HepG2 (cell line): ENCODE measurements at regions not wholly inside any gene's neighbourhood (a gene's known extent, or its start where the extent isn't known, plus 50 kb on each side); places are given as distances from the start of the nearest gene placed in this dataset.
"Not testable (repeated sequence)": the region's sequence is repeated elsewhere in the genome, so short reads cannot be mapped to it uniquely, and the experiment has no call there.

Experiments
- ATAC-seq: fragments of 200-7000 bp; cut with Tn5 transposase; 3 replicates; pipeline ENCODE4 v1.9.1; 2020; ENCODE audit warnings: mild to moderate bottlenecking, moderate library complexity
- BruUV-seq: library from RNA; stranded (reverse); fragments of 400-500 nt; replicated peaks from 2 replicates; lab custom pipeline; 2021; lab: Mats Ljungman, UMichigan
- CTCF ChIA-PET: fragments of 300-600 bp; formaldehyde crosslinking; extraction: SDS; loops from one replicate; lab custom pipeline; 2021; ENCODE audit warnings: low total read pairs, inconsistent platforms, low intra/inter-chr PET ratio; lab: Yijun Ruan, JAX
- POLR2A ChIA-PET: fragments of 350-600 bp; sonication (Branson Sonifier 250); formaldehyde crosslinking; loops from one replicate; lab custom pipeline; 2020; ENCODE audit warnings: antibody characterized with exemption, inconsistent platforms; lab: Yijun Ruan, JAX
- DNase-seq: peaks from one replicate; pipeline ENCODE4 v3.0.0-alpha.2; 2015; ENCODE audit warnings: low spot score
- FAIRE-seq: peaks from 3 replicates; lab custom pipeline; 2011; peaks lifted over from hg19 to GRCh38; lab: Jason Lieb, UNC
- H2AFZ ChIP-seq: one replicate; pipeline ENCODE4 v1.6.1; 2011; ENCODE audit warnings: low read length, inconsistent platforms
- H3K27ac ChIP-seq: fragments of 300-600 bp; 3 replicates; pipeline ENCODE4 v1.8.0; 2011; ENCODE audit warnings: mixed run types, mild to moderate bottlenecking, mixed read lengths, low read length, inconsistent platforms; ENCODE audit not compliant: insufficient read depth; ENCODE audit errors: extremely low read length
- H3K27me3 ChIP-seq, 2 experiments: fragments of 200-600 bp in 1 of 2; 2 replicates in 1 of 2; 3 replicates in 1 of 2; pipeline versions ENCODE4 v1.6.0 to v1.8.0; 2011; ENCODE audit warnings: low read length in 2 of 2, mild to moderate bottlenecking in 2 of 2, moderate library complexity in 2 of 2, inconsistent platforms in 1 of 2; ENCODE audit not compliant: insufficient read depth in 2 of 2, control insufficient read depth in 1 of 2
- H3K36me3 ChIP-seq, 2 experiments: fragments of 200-600 bp in 1 of 2; replicated peaks in 1 of 2; 2 replicates in 1 of 2; 3 replicates in 1 of 2; pipeline versions ENCODE4 v1.5.1 to v1.8.0; 2011; ENCODE audit warnings: low read length in 2 of 2, inconsistent platforms in 1 of 2; ENCODE audit not compliant: insufficient read depth in 2 of 2, control insufficient read depth in 1 of 2
- H3K4me1 ChIP-seq: 2 replicates; pipeline ENCODE4 v1.5.1; 2012; ENCODE audit warnings: low read length, inconsistent platforms; ENCODE audit not compliant: insufficient read depth
- H3K4me2 ChIP-seq: 2 replicates; pipeline ENCODE4 v1.6.0; 2011; ENCODE audit warnings: low read depth, low read length, inconsistent platforms
- H3K4me3 ChIP-seq, 3 experiments: fragments of 200-600 bp in 1 of 3; sonication (generic), shearing (Covaris generic) in 1 of 3; replicated peaks in 1 of 3; 2 replicates each; pipeline ENCODE4 v1.5.1; 2011 to 2016; ENCODE audit warnings: low read length in 3 of 3, inconsistent platforms in 2 of 3, low read depth in 2 of 3, mild to moderate bottlenecking in 2 of 3, control low read depth in 1 of 3, mixed read lengths in 1 of 3; ENCODE audit not compliant: insufficient read depth in 1 of 3
- H3K79me2 ChIP-seq: one replicate; pipeline ENCODE4 v1.6.1; 2011; ENCODE audit warnings: low read length, inconsistent platforms; ENCODE audit not compliant: insufficient read depth
- H3K9ac ChIP-seq: 2 replicates; pipeline ENCODE4 v1.6.0; 2011; ENCODE audit warnings: mild to moderate bottlenecking, low read depth, low read length, inconsistent platforms; ENCODE audit not compliant: insufficient read depth
- H3K9me3 ChIP-seq: 2 replicates; pipeline ENCODE4 v1.5.1; 2012; ENCODE audit warnings: mild to moderate bottlenecking, low read length
- H4K20me1 ChIP-seq: 2 replicates; pipeline ENCODE4 v1.6.0; 2011; ENCODE audit warnings: inconsistent platforms, mild to moderate bottlenecking, low read length, moderate library complexity; ENCODE audit not compliant: insufficient read depth
- CBX2 ChIP-seq, 2 experiments: fragments of 200-600 bp in 1 of 2; sonication (generic); formaldehyde crosslinking in 1 of 2; IDR thresholded peaks; 2 replicates each; pipeline versions ENCODE4 v1.7.0 to v1.8.1; 2018 to 2022; ENCODE audit warnings: low read depth in 2 of 2, low read length in 1 of 2, mild to moderate bottlenecking in 1 of 2, missing genetic modification reagents in 1 of 2
- ZNF354B ChIP-seq: sonication (generic); formaldehyde crosslinking; IDR thresholded peaks from 2 replicates; pipeline ENCODE4 v1.8.0; 2022; ENCODE audit warnings: mild to moderate bottlenecking, missing genetic modification reagents
- ZNF597 ChIP-seq: sonication (generic); formaldehyde crosslinking; IDR thresholded peaks from 2 replicates; pipeline ENCODE4 v1.5.0; 2020; ENCODE audit warnings: missing genetic modification reagents
- WGBS: methylation state at CpG from one replicate; pipeline ENCODE4 v1.1.6; 2017; ENCODE audit warnings: low lambda C conversion rate; 5-methylcytosine and 5-hydroxymethylcytosine counted together
- in situ Hi-C: cut with HindIII; loops from 2 replicates; pipeline ENCODE4 v1.10.0; 2017; ENCODE audit warnings: low pct_unique_long_range_greater_than_20kb; ENCODE audit not compliant: extremely low pct_ligation_motif_present
- intact Hi-C: fragments of 100-400 bp; cut with micrococcal nuclease; formaldehyde crosslinking; loops from one replicate; pipeline ENCODE4 v1.10.0; 2022; ENCODE audit not compliant: unreplicated experiment

DNA sequence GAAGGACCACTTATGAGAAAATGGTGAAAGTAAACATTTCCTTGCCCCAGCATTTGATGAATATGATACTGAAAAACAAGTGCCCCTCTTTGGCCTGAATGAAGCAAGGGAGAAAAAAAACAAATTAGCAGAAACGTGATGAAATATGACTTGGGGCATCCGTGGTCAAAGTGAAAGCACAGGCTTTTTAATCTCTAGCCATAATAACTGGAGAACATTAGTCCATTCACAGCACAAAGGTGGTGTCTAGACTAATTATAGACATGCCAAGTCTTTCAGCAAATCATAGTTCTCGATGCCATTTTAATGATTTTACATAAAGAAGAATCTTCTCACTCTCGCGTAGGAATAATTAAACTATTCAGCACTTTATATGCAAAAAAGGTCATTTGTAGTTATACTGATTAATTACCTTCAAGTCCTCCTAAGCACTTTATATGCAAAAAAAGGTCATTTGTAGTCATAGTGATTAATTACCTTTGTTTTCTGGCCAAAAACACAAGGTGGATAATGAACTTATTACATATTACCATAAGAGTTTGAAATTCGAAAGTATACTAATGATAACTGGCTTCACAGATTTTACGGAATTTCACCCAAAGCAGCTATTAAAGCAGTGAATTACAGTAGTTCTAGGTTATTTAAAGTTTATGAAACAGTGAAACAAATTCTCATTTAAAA lies 121.6 kb downstream of the ZNF22 start:
- POLR2A ChIA-PET: not testable (repeated sequence)

GRCh38 chr10:45135443-45136198 lies 134.9 kb downstream of the ZNF22 start:
- Histone ChIP-seq H4K20me1 (no peaks in the 10 kb centered on the region), H3K27me3 (peaks cover 0 to 7% of the 10 kb centered on the region in 2 experiments; a peak in 2 of 5 replicates), H3K27ac (no peak overlapping the region), H3K4me3 (no peak overlapping the region), H3K4me1 (no peaks in the 10 kb centered on the region), H2AFZ (no peak overlapping the region), H3K36me3 (no peaks in the 10 kb centered on the region), H3K4me2 (no peak overlapping the region), H3K9me3 (no peaks in the 10 kb centered on the region), H3K9ac (no peak overlapping the region), H3K79me2 (no peaks in the 10 kb centered on the region)
- POLR2A ChIA-PET: no interaction called here
- FAIRE-seq: no peak
- intact Hi-C loops: no loop called here
- WGBS: 41% methylated on average over 12 of the region's 12 CpGs
- BruUV-seq: no TSS peak
- no peak for DNase-seq
- in situ Hi-C loops: no loop called here
- CTCF ChIA-PET: no interaction called here
- TF ChIP-seq ZNF597: no peak
- no peak for TF ChIP-seq ZNF354B (CRISPR knock-in tag)
- TF ChIP-seq CBX2 (IDR thresholded peaks at IDR 0.05; ENCODE audit: low read depth, low read length): no peak
- TF ChIP-seq CBX2 (CRISPR knock-in tag; IDR thresholded peaks at IDR 0.05; ENCODE audit: low read depth): no peak
- no peak for ATAC-seq

More for the DNA sequence above, 121.6 kb downstream of the ZNF22 start:
- H3K4me2 ChIP-seq, DNase-seq, BruUV-seq, CTCF ChIA-PET, H2AFZ ChIP-seq, ATAC-seq, H3K4me3 ChIP-seq, H3K9ac ChIP-seq, H4K20me1 ChIP-seq, H3K79me2 ChIP-seq, H3K27me3 ChIP-seq, H3K27ac ChIP-seq, H3K9me3 ChIP-seq, in situ Hi-C loops, H3K4me1 ChIP-seq, intact Hi-C loops, FAIRE-seq, H3K36me3 ChIP-seq: not testable (repeated sequence)
- 51% methylated on average over 5 of the region's 7 CpGs for WGBS
